Lung (tissue), 11 donors: ENCODE measurements at regions not wholly inside any gene's neighbourhood (a gene's known extent, or its start where the extent isn't known, plus 50 kb on each side); places are given as distances from the start of the nearest gene placed in this dataset.
"Not testable (repeated sequence)": the region's sequence is repeated elsewhere in the genome, so short reads cannot be mapped to it uniquely, and the experiment has no call there.

Source experiments
- ATAC-seq: fragments of 200-7000 bp; cut with Tn5 transposase; one replicate; pipeline ENCODE4 v1.9.1; 2020; ENCODE audit warnings: moderate number of reproducible peaks; ENCODE audit not compliant: insufficient read depth, low FRiP score
- DNase-seq, 3 donors: peaks; one replicate each; pipeline ENCODE4 v3.0.0-alpha.2; 2013 to 2017
- H3K27ac ChIP-seq, 2 donors: one replicate each; pipeline ENCODE4 v1.5.1; 2013; ENCODE audit warnings: mild to moderate bottlenecking in 2 of 2, moderate library complexity in 2 of 2, control low read depth in 1 of 2, inconsistent platforms in 1 of 2, low read depth in 1 of 2, low read length in 1 of 2
- H3K27me3 ChIP-seq, 3 donors: one replicate each; pipeline ENCODE4 v1.5.1; 2013; ENCODE audit warnings: low read length in 2 of 3; ENCODE audit not compliant: control insufficient read depth in 3 of 3, insufficient read depth in 3 of 3
- H3K36me3 ChIP-seq, 4 donors: one replicate each; pipeline ENCODE4 v1.5.1; 2013; ENCODE audit warnings: low read length in 4 of 4, mild to moderate bottlenecking in 1 of 4, moderate library complexity in 1 of 4; ENCODE audit not compliant: control insufficient read depth in 4 of 4, insufficient read depth in 4 of 4
- H3K4me1 ChIP-seq, 5 donors: one replicate each; pipeline ENCODE4 v1.5.1; 2013; ENCODE audit warnings: low read length in 5 of 5, mild to moderate bottlenecking in 2 of 5, moderate library complexity in 1 of 5; ENCODE audit not compliant: control insufficient read depth in 5 of 5, insufficient read depth in 5 of 5
- H3K4me3 ChIP-seq: one replicate; pipeline ENCODE4 v1.5.1; 2013; ENCODE audit warnings: mild to moderate bottlenecking, control low read depth, moderate library complexity
- H3K9ac ChIP-seq, 2 donors: one replicate each; pipeline ENCODE4 v1.5.1; 2013; ENCODE audit warnings: low read length in 2 of 2, control low read depth in 1 of 2; ENCODE audit not compliant: insufficient read depth in 1 of 2
- H3K9me3 ChIP-seq, 4 donors: one replicate each; pipeline ENCODE4 v1.5.1; 2013; ENCODE audit warnings: low read length in 3 of 4, mild to moderate bottlenecking in 1 of 4, moderate library complexity in 1 of 4; ENCODE audit not compliant: control insufficient read depth in 4 of 4, insufficient read depth in 3 of 4
- CTCF ChIP-seq: IDR thresholded peaks from 2 replicates; pipeline ENCODE4 v1.5.1; 2012; ENCODE audit warnings: mild to moderate bottlenecking; ENCODE audit errors: control extremely low read depth, extremely low read depth
- WGBS, 2 donors: extraction: QIAGEN DNeasy Blood & Tissue Kit; methylation state at CpG; one replicate each; pipeline ENCODE4 v1.1.7; 2013; 5-methylcytosine and 5-hydroxymethylcytosine counted together
- donor health status: control.
- donor health status: control.
- donor health status: Bipolar disorder and iron deficiency.
- donor health status: healthy.
- donor health status: DM: yes; HTN: yes; CAD: no.

DNA sequence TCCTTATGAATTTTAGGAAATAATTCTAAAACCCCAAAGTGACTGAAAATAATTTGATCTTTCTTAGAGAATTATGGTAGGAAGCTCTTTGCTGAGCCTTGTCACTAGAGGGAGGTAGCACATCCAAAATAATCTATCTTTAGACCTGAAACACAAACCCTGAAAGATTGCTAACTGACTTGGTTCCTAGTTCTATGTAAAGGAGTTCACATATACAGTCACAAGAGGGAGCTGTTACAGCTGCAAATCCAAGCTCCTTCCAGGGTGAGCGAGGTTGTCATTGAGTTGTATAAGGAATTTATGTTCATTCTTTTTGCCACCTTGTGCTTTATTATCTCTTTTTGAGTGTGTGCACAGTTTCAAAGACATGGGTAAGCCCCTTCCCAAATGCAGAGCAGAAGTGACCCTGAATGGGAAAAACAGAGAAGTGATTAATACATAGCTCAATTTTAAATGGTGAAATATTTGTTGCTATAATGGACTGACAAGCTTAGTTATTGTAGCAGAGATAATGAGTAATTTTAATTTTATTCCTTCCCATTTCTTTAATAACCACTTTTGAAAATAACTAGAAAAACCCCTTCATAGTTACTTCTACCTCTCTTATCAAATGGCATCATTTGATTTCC lies 387.9 kb downstream of the DAD1 start:
- no peaks in the 10 kb centered on the region for H3K4me1 ChIP-seq
- no peak overlapping the region for H3K27ac ChIP-seq
- peak; percentile 1 for TF ChIP-seq CTCF
- peaks cover 0 to 7% (median 0%) of the 10 kb centered on the region in 4 donors for H3K9me3 ChIP-seq
- WGBS, 2 donors: 3 to 10% methylated on average over 1 of the region's 1 CpG
- no peak overlapping the region for H3K9ac ChIP-seq
- no peaks in the 10 kb centered on the region for H3K27me3 ChIP-seq
- H3K36me3 ChIP-seq: no peaks in the 10 kb centered on the region
- DNase-seq (peak in 2 of 3 donors; percentile 24 to 58), ATAC-seq (peak; percentile 47)
- H3K4me3 ChIP-seq: no peak overlapping the region

GRCh38 chr14:22200131-22200530 lies 388.9 kb downstream of the DAD1 start:
- ATAC-seq, H3K27me3 ChIP-seq, H3K36me3 ChIP-seq, H3K4me3 ChIP-seq, H3K4me1 ChIP-seq, DNase-seq, H3K27ac ChIP-seq, H3K9me3 ChIP-seq, H3K9ac ChIP-seq: not testable (repeated sequence)
- WGBS, 2 donors: 84 to 94% methylated on average over 2 of the region's 2 CpGs

- 38 to 61% methylated on average over 2 of the region's 2 CpGs for WGBS, 2 donors
- no peak for ATAC-seq
Measured at GRCh38 chr14:22194664-22195063, 394.4 kb downstream of the DAD1 start.

More at GRCh38 chr14:22194664-22195063, 394.4 kb downstream of the DAD1 start:
- DNase-seq: peak in 1 of 3 donors; percentile 11
- no peaks in the 10 kb centered on the region for H3K27me3 ChIP-seq
- no peak overlapping the region for H3K9ac ChIP-seq
- H3K4me3 ChIP-seq: no peak overlapping the region
- TF ChIP-seq CTCF: no peak
- H3K36me3 ChIP-seq: no peaks in the 10 kb centered on the region
- H3K9me3 ChIP-seq: peaks cover 0 to 7% (median 0%) of the 10 kb centered on the region in 4 donors
- no peak overlapping the region for H3K27ac ChIP-seq
- no peaks in the 10 kb centered on the region for H3K4me1 ChIP-seq
